ENCODE measurements at regions not wholly inside any gene's neighbourhood (a gene's known extent, or its start where the extent isn't known, plus 50 kb on each side); places are given as distances from the start of the nearest gene placed in this dataset.

DNA sequence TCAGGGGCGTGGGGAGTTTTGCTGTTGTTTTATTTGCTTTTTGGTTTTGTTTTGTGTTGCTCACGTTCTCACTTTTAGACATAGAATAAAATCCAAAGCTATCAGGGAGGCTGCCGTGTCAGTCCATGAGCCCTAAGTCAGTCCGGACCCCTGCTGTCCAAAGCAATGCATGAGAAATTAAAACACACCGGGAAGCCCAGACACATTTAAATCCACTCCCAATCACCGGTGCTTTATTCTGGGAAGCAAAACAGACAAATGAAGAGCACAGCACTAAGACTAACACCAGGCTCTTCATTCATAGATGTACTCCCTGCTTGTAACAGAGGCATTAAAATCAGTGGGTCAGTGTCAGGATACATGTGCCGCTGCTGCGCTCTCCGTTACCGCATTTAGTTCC lies 180.9 kb downstream of the IRX2 start:
- DNase-seq (ENCODE audit: low spot score): no peak

DNA sequence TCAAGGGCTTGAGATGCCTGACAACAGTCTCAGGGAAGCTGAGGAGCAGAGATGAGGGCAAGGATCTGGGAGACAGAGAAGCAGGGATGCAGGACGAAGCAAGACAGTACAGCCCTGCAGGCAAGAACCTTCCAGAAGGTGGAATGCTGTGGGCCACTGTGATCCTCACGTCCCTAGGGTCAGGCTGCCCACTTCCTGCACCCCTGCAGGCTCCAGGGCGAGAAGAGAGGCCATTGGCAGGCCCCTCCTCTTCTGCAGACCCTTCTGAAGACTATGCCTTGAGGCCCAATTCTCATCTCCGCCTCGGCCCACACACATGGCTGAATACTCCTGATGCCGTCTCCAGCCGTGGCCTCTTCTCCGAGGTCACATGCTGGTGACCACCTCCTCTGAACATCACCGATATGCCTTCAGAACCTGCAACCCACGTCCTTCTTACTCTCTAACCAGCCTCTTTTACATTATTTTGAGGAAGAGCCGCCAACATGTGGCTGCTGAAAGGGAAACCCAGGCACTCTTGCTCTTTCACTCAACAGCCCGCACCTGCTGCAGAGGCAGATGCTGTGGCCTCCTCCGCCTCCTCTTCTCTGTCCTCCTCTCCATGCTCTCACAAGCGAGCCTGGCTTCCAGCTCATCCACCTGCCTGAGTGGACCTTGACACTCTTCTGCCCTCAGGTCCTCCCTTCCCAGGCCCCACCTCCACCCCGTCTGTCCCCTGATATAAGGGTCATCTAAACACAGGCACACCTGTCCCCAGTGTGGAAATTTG lies 181.5 kb downstream of the IRX2 start:
- no peak for DNase-seq (ENCODE audit: low spot score)

GRCh38 chr5:2569176-2569575 lies 182.3 kb downstream of the IRX2 start:
- DNase-seq (ENCODE audit: low spot score): no peak

GRCh38 chr5:2566284-2566683 lies 185.2 kb downstream of the IRX2 start:
- DNase-seq (ENCODE audit: low spot score): no peak

GRCh38 chr5:2565147-2565546 lies 186.3 kb downstream of the IRX2 start:
- no peak for DNase-seq (ENCODE audit: low spot score)

DNA sequence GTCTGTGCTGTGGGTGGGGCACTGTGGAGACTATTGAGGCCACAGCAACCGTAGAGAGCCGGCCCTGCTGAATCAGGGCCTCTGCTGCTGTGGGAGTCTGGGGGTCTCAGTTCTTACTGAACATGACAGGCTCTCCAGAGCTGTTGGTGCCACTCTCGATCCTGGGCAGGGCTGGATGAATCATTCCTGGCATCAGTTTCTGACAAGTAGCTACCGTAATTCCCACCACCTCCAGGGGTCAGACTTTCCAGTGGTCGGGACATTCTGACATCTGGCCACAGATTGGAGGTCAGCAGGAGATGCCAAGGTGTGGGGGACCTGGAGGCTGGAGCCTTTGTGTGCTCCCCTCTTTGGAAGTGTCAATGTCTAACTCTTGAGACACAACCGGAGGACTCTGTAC lies 188.4 kb downstream of the IRX2 start:
- no peak for DNase-seq (ENCODE audit: low spot score)

- no peak for DNase-seq (ENCODE audit: low spot score)
Observed at GRCh38 chr5:2562036-2562435, 189.4 kb downstream of the IRX2 start.

DNA sequence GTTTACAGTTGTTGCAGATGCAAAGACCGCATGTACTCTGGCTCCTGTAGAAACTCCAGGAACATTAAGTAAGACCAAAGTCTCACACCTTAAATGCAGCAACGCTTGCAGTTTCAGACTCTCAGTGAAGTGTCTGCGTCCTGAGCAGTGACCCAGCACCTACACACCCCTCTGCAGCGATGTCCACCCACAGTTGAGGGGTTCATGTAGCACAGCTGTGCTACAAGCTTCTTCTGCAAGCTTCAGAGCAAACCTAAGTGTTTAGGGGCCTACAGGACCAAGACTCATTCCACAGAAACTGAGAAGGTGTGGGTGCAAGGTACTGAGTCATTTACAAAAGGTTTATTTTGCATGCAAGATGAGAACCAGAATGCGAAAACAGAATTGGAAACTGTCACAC lies 191.0 kb downstream of the IRX2 start:
- no peak for DNase-seq (ENCODE audit: low spot score)

DNA sequence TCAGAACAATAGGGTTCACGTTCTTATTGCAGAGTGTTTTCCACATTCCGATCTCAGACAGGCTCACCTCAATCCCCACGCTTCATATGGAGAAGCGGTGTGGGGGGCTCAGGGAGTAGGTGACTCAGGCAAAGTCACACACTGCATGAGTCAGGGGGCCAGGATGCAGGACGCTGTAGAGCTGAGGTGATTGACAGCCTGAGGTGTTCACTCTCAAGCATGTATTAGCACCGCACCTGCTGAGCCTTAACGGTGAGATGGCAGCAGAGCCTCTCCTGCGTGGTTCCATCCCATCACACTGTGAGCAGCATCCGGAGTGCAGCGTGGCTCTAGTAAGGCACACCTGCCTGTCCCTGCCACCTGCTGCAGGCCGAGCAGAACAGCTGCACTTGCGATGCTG lies 194.0 kb downstream of the IRX2 start:
- peak; percentile 57 for DNase-seq (ENCODE audit: low spot score)

DNA sequence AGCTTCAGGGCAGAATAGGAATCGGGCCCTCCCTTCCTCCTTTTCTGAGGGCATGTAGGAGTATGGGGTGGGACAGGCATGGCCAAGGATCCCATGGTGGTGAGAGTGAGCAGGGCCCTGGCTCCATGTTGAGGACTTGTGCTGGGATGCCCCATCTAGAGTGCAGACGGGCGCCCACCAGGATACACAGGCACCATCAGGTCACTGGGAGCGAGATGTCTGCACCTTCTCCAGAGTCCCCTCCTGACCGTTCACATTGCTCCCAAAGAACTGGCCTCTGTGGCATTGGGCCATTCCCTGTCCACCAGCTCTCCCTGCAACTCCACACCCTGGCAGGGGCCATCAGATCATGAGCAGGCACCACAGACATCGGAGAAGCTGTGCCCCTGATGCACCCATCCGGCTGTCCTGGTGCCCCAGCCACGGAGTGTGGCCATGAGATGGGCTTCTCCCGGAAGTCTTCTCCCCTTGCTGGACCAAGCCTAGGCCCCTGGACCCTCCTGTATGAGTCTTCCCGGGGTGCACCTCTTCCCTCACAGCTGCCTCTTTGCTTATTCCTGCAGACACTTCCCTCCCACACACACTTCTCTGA lies 195.0 kb downstream of the IRX2 start:
- peak; percentile 77 for DNase-seq (ENCODE audit: low spot score)

DNA sequence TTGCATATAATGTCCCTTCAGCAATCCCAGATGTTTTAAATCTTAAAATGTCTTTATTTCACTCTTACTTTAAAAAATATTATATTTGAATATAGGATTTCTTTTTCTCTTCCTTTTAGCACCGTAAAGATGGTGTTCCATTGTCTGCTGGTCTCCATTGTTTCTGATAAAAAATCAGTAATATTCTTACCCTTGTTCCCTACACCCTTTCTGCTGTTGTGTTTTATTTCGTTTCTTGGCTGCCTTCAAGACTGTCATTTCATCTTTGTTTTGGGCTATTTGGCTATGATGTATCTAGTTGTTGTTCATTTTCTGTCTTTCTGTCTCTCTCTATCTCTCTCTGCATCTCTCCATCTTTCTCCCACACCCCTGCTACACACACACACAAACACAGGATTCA lies 197.9 kb downstream of the IRX2 start:
- no peak for DNase-seq (ENCODE audit: low spot score)

DNA sequence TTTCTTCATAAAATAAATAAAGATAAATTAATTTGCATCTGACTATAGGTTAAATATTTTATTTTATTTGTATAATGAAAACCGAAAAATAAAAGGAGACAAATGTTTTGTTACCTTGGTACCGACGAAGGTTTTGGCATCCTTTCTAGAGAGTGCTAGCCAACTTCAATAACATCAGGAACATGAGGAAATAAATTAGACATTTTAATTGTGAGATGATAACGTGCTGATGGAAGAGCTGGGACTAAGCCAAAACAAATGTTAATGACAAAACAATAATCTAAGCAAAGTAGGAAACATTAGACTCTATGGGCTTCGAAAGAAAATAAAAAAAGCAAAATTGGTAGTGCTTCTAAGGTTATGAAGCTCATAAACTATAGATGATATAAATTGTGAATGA lies 201.0 kb downstream of the IRX2 start:
- no peak for DNase-seq (ENCODE audit: low spot score)

DNA sequence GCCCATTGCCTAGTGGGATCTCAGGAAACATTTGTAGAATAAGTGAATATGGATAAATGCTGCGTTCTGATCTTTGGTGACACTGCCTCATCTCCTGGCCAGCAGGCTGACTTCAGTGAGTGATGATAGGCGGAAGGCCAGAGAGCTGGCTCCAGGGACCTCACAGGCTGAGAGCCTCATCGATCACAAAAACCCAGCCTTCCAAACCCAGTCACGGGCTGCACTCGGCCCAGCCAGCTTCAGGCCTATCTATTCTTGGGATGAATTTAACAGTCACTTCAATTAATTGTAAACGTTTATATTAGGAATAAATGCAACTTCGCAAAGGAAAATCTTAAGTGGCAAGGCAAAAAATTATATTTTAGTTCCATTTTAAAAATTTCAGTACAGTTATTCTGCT lies 201.6 kb downstream of the IRX2 start:
- DNase-seq (ENCODE audit: low spot score): no peak

GRCh38 chr5:2549354-2549753 lies 202.1 kb downstream of the IRX2 start:
- DNase-seq (ENCODE audit: low spot score): no peak

- DNase-seq (ENCODE audit: low spot score): no peak
Observed at GRCh38 chr5:2546938-2547337, 204.5 kb downstream of the IRX2 start.

DNA sequence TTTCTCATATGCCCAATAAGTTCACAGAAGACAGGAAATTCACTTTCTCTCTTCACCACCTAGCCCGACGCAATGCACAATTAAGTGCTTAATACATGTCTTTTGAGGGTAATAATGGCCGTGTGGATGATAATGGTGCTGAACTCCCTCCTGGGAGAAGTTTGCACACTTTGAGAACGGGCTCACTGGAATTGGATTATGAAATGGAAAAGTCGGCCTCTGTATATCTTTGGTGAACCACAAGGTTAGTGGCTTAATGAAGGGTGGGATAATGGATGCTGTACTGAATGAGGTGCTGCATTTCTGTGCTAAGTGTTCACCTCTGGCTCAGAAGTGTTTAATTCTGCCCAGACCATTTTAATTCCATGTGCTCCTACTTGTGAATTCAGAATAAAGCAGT lies 207.5 kb downstream of the IRX2 start:
- DNase-seq (ENCODE audit: low spot score): no peak

DNA sequence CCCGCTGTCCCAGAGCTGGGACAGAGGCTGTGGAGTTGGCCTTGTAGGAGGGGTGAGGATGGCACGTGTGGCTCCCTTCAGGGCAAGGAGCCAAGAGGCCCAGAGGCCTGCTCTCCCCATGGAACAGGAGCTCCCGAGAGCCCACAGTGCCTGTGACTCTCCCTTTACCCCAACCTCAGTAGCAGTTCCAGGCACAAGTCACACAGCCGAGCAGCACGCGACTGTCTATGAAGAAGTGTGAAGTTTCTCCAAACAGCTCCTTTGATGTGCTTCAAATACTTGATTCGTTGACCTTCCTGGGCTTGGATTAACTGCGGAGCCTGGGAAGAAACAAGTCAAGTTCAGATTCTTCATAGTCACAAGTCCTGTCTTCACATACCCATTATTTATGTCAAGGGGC lies 208.7 kb downstream of the IRX2 start:
- DNase-seq (ENCODE audit: low spot score): no peak

- no peak for DNase-seq (ENCODE audit: low spot score)
Observed at GRCh38 chr5:2542026-2542425, 209.5 kb downstream of the IRX2 start.

- DNase-seq (ENCODE audit: low spot score): no peak
Observed at GRCh38 chr5:2538169-2538568, 213.3 kb downstream of the IRX2 start.

- DNase-seq (ENCODE audit: low spot score): no peak
Observed at GRCh38 chr5:2537378-2538145, 213.9 kb downstream of the IRX2 start.

- DNase-seq (ENCODE audit: low spot score): no peak
Observed at GRCh38 chr5:2536632-2537377, 214.7 kb downstream of the IRX2 start.

DNA sequence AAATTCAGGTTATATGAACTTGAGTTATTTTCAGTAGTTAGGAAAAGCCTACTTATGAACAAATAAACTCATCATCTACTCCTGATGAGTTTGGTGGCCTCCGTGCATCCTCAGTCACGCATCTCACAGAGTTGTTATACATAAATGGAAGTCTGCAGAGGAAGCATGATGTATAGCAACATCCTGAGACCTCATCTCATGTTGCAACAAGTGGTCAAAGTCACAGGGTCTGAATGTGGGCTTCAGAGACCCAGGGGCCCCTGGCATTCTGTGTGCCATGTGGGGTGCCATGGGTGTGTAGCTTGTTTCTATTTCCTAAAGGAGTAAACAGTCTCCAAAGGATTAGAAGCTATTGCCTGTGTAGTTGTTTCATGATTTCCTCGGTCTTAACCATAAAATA lies 216.5 kb downstream of the IRX2 start:
- no peak for DNase-seq (ENCODE audit: low spot score)
